ENCODE measurements at regions not wholly inside any gene's neighbourhood (a gene's known extent, or its start where the extent isn't known, plus 50 kb on each side); places are given as distances from the start of the nearest gene placed in this dataset.

GRCh38 chr3:21274079-21274571 is 476.9 kb downstream of the ZNF385D start:
- intact Hi-C loops (cut with micrococcal nuclease; ENCODE audit: unreplicated experiment) = no loop called here
- H3K27ac ChIP-seq (ENCODE audit: low read depth, low read length, poor library complexity, severe bottlenecking) = no peak overlapping the region
- DNase-seq (ENCODE audit: low spot score) = no peak
- H3K9me3 ChIP-seq (ENCODE audit: low read depth, low read length, poor library complexity, severe bottlenecking) = peaks cover 21% of the 10 kb centered on the region
- ChIA-PET CTCF (no interaction called here), POLR2A (ENCODE audit: low non-redundant PET) (no interaction called here)
- TF ChIP-seq EZH2 (IDR thresholded peaks at IDR 0.05; ENCODE audit: borderline replicate concordance, low read depth, low read length, poor library complexity, severe bottlenecking) (no peak), CTCF (conservative IDR thresholded peaks at IDR 0.05; ENCODE audit: low read depth, low read length) (no peak)
- H3K36me3 ChIP-seq (ENCODE audit: insufficient read depth, low read length, poor library complexity, severe bottlenecking) = no peaks in the 10 kb centered on the region
- H3K27me3 ChIP-seq (replicated peaks; ENCODE audit: insufficient read depth, low read depth, low read length, poor library complexity) = no peaks in the 10 kb centered on the region
- no TSS peak for BruUV-seq (replicated peaks)
- H3K4me1 ChIP-seq (ENCODE audit: insufficient read depth, low read length, poor library complexity, severe bottlenecking) = no peaks in the 10 kb centered on the region
- no peak overlapping the region for H3K4me3 ChIP-seq (ENCODE audit: low read depth, low read length, poor library complexity, severe bottlenecking)

GRCh38 chr3:21273259-21274025 is 477.6 kb downstream of the ZNF385D start:
- CTCF ChIA-PET = no interaction called here
- intact Hi-C loops (cut with micrococcal nuclease; ENCODE audit: unreplicated experiment) = no loop called here
- H3K4me3 ChIP-seq (ENCODE audit: low read depth, low read length, poor library complexity, severe bottlenecking) = no peak overlapping the region

GRCh38 chr3:21271606-21272016 is 479.4 kb downstream of the ZNF385D start:
- no TSS peak for BruUV-seq (replicated peaks)
- Histone ChIP-seq H3K27ac (ENCODE audit: low read depth, low read length, poor library complexity, severe bottlenecking) (no peak overlapping the region), H3K9me3 (ENCODE audit: low read depth, low read length, poor library complexity, severe bottlenecking) (peaks cover 23% of the 10 kb centered on the region), H3K27me3 (replicated peaks; ENCODE audit: insufficient read depth, low read depth, low read length, poor library complexity) (no peaks in the 10 kb centered on the region), H3K4me1 (ENCODE audit: insufficient read depth, low read length, poor library complexity, severe bottlenecking) (no peaks in the 10 kb centered on the region), H3K36me3 (ENCODE audit: insufficient read depth, low read length, poor library complexity, severe bottlenecking) (no peaks in the 10 kb centered on the region), H3K4me3 (ENCODE audit: low read depth, low read length, poor library complexity, severe bottlenecking) (no peak overlapping the region)
- intact Hi-C loops (cut with micrococcal nuclease; ENCODE audit: unreplicated experiment) = no loop called here
- DNase-seq (ENCODE audit: low spot score) = no peak
- TF ChIP-seq EZH2 (IDR thresholded peaks at IDR 0.05; ENCODE audit: borderline replicate concordance, low read depth, low read length, poor library complexity, severe bottlenecking) = no peak
- TF ChIP-seq CTCF (conservative IDR thresholded peaks at IDR 0.05; ENCODE audit: low read depth, low read length) = no peak
- CTCF ChIA-PET = no interaction called here
- POLR2A ChIA-PET (ENCODE audit: low non-redundant PET) = no interaction called here

More at GRCh38 chr3:21273259-21274025, 477.6 kb downstream of the ZNF385D start:
- no peaks in the 10 kb centered on the region for H3K27me3 ChIP-seq (replicated peaks; ENCODE audit: insufficient read depth, low read depth, low read length, poor library complexity)
- TF ChIP-seq EZH2 (IDR thresholded peaks at IDR 0.05; ENCODE audit: borderline replicate concordance, low read depth, low read length, poor library complexity, severe bottlenecking) (no peak), CTCF (conservative IDR thresholded peaks at IDR 0.05; ENCODE audit: low read depth, low read length) (no peak)
- peaks cover 14% of the 10 kb centered on the region for H3K9me3 ChIP-seq (ENCODE audit: low read depth, low read length, poor library complexity, severe bottlenecking)
- POLR2A ChIA-PET (ENCODE audit: low non-redundant PET) = no interaction called here
- DNase-seq (ENCODE audit: low spot score) = no peak
- H3K36me3 ChIP-seq (ENCODE audit: insufficient read depth, low read length, poor library complexity, severe bottlenecking) = no peaks in the 10 kb centered on the region
- no TSS peak for BruUV-seq (replicated peaks)
- H3K4me1 ChIP-seq (ENCODE audit: insufficient read depth, low read length, poor library complexity, severe bottlenecking) = no peaks in the 10 kb centered on the region
- H3K27ac ChIP-seq (ENCODE audit: low read depth, low read length, poor library complexity, severe bottlenecking) = no peak overlapping the region

Measured in A673 (cell line).